A673 (cell line): ENCODE measurements at regions not wholly inside any gene's neighbourhood (a gene's known extent, or its start where the extent isn't known, plus 50 kb on each side); places are given as distances from the start of the nearest gene placed in this dataset.

Experiments used
- BruUV-seq: library from RNA; stranded (reverse); fragments of 400-500 nt; replicated peaks from 2 replicates; lab custom pipeline; 2021; lab: Mats Ljungman, UMichigan
- CTCF ChIA-PET: fragments of 300-600 bp; sonication (Branson Sonifier 250); formaldehyde crosslinking; loops from one replicate; lab custom pipeline; 2022; ENCODE audit warnings: antibody characterized with exemption; lab: Charles Lee
- POLR2A ChIA-PET: fragments of 300-600 bp; sonication (Branson Sonifier 250); formaldehyde crosslinking; loops from one replicate; lab custom pipeline; 2022; ENCODE audit warnings: antibody characterized with exemption; ENCODE audit not compliant: low non-redundant PET; lab: Charles Lee
- DNase-seq: peaks from one replicate; pipeline ENCODE4 v3.0.0-alpha.2; 2015; ENCODE audit warnings: low spot score
- H3K27ac ChIP-seq: fragments of 200-600 bp; sonication (generic); 2 replicates; pipeline ENCODE4 v1.5.1; 2016; ENCODE audit warnings: mixed run types, low read depth, mild to moderate bottlenecking, mixed read lengths, antibody characterized with exemption, low read length; ENCODE audit not compliant: poor library complexity, severe bottlenecking
- H3K27me3 ChIP-seq: fragments of 200-600 bp; sonication (generic); replicated peaks from 2 replicates; pipeline ENCODE4 v1.6.1; 2017; ENCODE audit warnings: mixed run types, low read depth, mild to moderate bottlenecking, mixed read lengths, antibody characterized with exemption, low read length; ENCODE audit not compliant: insufficient read depth, poor library complexity
- H3K36me3 ChIP-seq: fragments of 200-600 bp; sonication (generic); 2 replicates; pipeline ENCODE4 v1.6.1; 2016; ENCODE audit warnings: mixed run types, mild to moderate bottlenecking, mixed read lengths, antibody characterized with exemption, low read length; ENCODE audit not compliant: insufficient read depth, poor library complexity, severe bottlenecking
- H3K4me1 ChIP-seq: fragments of 200-600 bp; sonication (generic); 2 replicates; pipeline ENCODE4 v1.6.1; 2017; ENCODE audit warnings: mixed run types, mild to moderate bottlenecking, mixed read lengths, antibody characterized with exemption, low read length; ENCODE audit not compliant: insufficient read depth, poor library complexity, severe bottlenecking
- H3K4me3 ChIP-seq: fragments of 200-600 bp; sonication (generic); 2 replicates; pipeline ENCODE4 v1.5.1; 2016; ENCODE audit warnings: low read depth, mixed run types, mild to moderate bottlenecking, mixed read lengths, low read length; ENCODE audit not compliant: poor library complexity, severe bottlenecking
- H3K9me3 ChIP-seq: fragments of 200-600 bp; sonication (generic); 2 replicates; pipeline ENCODE4 v1.6.1; 2016; ENCODE audit warnings: mixed run types, low read depth, mild to moderate bottlenecking, mixed read lengths, antibody characterized with exemption, low read length; ENCODE audit not compliant: poor library complexity, severe bottlenecking
- EZH2 ChIP-seq: fragments of 200-600 bp; sonication (generic); IDR thresholded peaks from 2 replicates; pipeline ENCODE4 v1.6.1; 2017; ENCODE audit warnings: borderline replicate concordance, low read depth, mild to moderate bottlenecking, mixed read lengths, antibody characterized with exemption, low read length; ENCODE audit not compliant: poor library complexity, severe bottlenecking
- intact Hi-C: fragments of 100-400 bp; cut with micrococcal nuclease; formaldehyde crosslinking; loops from one replicate; pipeline ENCODE4 v1.10.0; 2022; ENCODE audit not compliant: unreplicated experiment
- TF ChIP-seq, protein P1 (sequence below): fragments of 300-800, 200-600 bp; sonication (generic); conservative IDR thresholded peaks from 2 replicates; pipeline ENCODE4 v1.5.1; 2017; ENCODE audit warnings: low read depth, mild to moderate bottlenecking, antibody characterized with exemption, low read length, moderate library complexity, mixed read lengths

DNA sequence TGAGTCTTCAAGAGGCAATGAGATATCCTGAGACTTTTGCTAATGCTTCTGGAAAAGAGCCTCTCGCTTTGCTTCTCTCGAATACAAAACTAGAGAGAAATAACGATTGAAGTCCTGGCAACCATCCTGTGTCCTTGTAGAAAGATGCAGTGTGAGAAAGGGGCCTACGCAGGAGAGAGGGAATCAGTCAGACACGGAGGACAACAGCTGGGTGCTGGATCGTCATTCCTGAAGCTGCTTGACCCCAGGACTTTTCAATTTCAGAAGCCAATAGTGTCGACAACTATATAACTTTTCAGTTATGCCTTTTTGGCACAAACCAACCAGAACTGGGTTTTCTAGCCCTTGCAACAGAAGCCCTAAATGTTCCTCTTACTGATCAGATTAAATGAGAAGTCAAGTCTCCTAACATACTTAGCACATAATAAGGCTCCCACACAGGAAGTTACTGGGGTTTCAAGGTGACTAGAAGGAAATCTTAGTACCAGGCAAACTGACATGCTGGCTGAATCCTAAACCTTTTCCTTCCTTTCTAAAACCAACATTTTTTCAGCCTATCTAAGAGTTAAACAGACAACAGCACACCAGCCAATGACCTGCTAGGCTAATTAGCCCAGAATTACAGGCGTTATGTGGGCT is 755.6 kb downstream of the MED13L start:
- POLR2A ChIA-PET: no interaction called here
- CTCF ChIA-PET: no interaction called here
- no peak overlapping the region for H3K27ac ChIP-seq
- TF ChIP-seq, protein P1, sequence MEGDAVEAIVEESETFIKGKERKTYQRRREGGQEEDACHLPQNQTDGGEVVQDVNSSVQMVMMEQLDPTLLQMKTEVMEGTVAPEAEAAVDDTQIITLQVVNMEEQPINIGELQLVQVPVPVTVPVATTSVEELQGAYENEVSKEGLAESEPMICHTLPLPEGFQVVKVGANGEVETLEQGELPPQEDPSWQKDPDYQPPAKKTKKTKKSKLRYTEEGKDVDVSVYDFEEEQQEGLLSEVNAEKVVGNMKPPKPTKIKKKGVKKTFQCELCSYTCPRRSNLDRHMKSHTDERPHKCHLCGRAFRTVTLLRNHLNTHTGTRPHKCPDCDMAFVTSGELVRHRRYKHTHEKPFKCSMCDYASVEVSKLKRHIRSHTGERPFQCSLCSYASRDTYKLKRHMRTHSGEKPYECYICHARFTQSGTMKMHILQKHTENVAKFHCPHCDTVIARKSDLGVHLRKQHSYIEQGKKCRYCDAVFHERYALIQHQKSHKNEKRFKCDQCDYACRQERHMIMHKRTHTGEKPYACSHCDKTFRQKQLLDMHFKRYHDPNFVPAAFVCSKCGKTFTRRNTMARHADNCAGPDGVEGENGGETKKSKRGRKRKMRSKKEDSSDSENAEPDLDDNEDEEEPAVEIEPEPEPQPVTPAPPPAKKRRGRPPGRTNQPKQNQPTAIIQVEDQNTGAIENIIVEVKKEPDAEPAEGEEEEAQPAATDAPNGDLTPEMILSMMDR: no peak
- no peak for TF ChIP-seq EZH2
- no peak for DNase-seq
- BruUV-seq: no TSS peak
- H3K27me3 ChIP-seq: no peaks in the 10 kb centered on the region
- H3K36me3 ChIP-seq: no peaks in the 10 kb centered on the region
- H3K4me3 ChIP-seq: no peak overlapping the region
- peaks cover 7% of the 10 kb centered on the region for H3K9me3 ChIP-seq
- H3K4me1 ChIP-seq: no peaks in the 10 kb centered on the region
- intact Hi-C loops: no loop called here

DNA sequence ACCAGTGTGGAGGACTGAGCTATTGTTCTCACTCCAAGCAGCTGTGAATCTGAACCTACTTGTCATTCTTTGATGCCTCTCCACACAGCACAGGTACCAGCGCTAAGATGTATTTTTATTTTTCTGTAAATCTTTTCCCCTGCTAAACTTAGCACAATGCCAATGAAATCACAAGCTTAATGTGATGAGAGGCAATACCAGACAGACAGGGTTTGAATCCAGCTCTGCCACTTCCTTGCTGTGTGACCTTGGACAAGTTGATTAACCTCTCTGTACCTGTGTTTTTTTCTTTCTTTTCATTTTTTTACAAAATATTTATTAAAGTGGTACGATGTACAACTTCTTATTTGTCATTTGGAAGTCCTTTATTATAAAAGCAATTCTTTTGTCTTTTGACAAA is 757.6 kb downstream of the MED13L start:
- peaks cover 13% of the 10 kb centered on the region for H3K9me3 ChIP-seq
- no TSS peak for BruUV-seq
- no peak overlapping the region for H3K27ac ChIP-seq
- intact Hi-C loops: no loop called here
- no peaks in the 10 kb centered on the region for H3K27me3 ChIP-seq
- no peak overlapping the region for H3K4me3 ChIP-seq
- no peaks in the 10 kb centered on the region for H3K4me1 ChIP-seq
- H3K36me3 ChIP-seq: no peaks in the 10 kb centered on the region
- ChIA-PET CTCF (no interaction called here), POLR2A (no interaction called here)
- no peak for DNase-seq
- TF ChIP-seq, protein P1: no peak
- TF ChIP-seq EZH2: no peak

DNA sequence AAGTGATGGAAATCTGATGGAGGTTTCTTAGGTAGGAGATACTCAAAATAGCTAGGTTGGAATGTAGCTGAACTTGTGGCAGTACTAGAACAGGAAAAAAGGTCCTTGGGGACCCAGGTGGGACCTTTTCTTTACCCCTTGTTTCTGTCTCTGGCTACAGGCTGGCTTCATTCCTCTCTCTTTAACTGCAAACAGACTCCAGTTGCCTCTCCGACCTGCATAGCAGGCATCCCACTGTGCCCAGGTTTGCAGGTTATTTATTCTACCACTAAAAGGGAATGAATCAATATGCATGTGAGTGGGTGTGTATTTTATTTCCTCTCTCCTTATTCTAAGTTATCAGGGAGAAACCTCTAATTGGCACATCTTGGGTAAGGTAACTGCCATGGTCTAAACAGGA is 758.1 kb downstream of the MED13L start:
- no peaks in the 10 kb centered on the region for H3K36me3 ChIP-seq
- no peak for TF ChIP-seq EZH2
- TF ChIP-seq, protein P1: no peak
- no peak overlapping the region for H3K4me3 ChIP-seq
- H3K4me1 ChIP-seq: no peaks in the 10 kb centered on the region
- H3K27me3 ChIP-seq: no peaks in the 10 kb centered on the region
- ChIA-PET CTCF (no interaction called here), POLR2A (no interaction called here)
- no TSS peak for BruUV-seq
- no peak overlapping the region for H3K27ac ChIP-seq
- peaks cover 13% of the 10 kb centered on the region for H3K9me3 ChIP-seq
- intact Hi-C loops: no loop called here
- no peak for DNase-seq
